Neuronal stem cell (in vitro differentiated cells): ENCODE measurements at regions not wholly inside any gene's neighbourhood (a gene's known extent, or its start where the extent isn't known, plus 50 kb on each side); places are given as distances from the start of the nearest gene placed in this dataset.
"Not testable (repeated sequence)": the region's sequence is repeated elsewhere in the genome, so short reads cannot be mapped to it uniquely, and the experiment has no call there.

ENCODE experiments used
- DNase-seq: peaks from one replicate; pipeline ENCODE4 v3.0.0-alpha.2; 2013; ENCODE audit warnings: low spot score
- H2AFZ ChIP-seq: one replicate; pipeline ENCODE4 v1.6.1; 2013; ENCODE audit warnings: mild to moderate bottlenecking, low read length, inconsistent platforms
- H2AK5ac ChIP-seq: 2 replicates; pipeline ENCODE4 v1.6.1; 2013; ENCODE audit warnings: low read depth, mild to moderate bottlenecking, inconsistent platforms, low read length, moderate library complexity, mixed read lengths
- H2BK120ac ChIP-seq: 2 replicates; pipeline ENCODE4 v1.6.1; 2013; ENCODE audit warnings: low read depth, mild to moderate bottlenecking, inconsistent platforms, low read length, moderate library complexity, mixed read lengths
- H2BK12ac ChIP-seq: one replicate; pipeline ENCODE4 v1.6.1; 2013; ENCODE audit warnings: low read length, inconsistent platforms
- H2BK15ac ChIP-seq: 2 replicates; pipeline ENCODE4 v1.6.1; 2013; ENCODE audit warnings: mild to moderate bottlenecking, low read length, inconsistent platforms, mixed read lengths
- H2BK5ac ChIP-seq: one replicate; pipeline ENCODE4 v1.6.1; 2013; ENCODE audit warnings: inconsistent platforms, mild to moderate bottlenecking, low read length, moderate library complexity
- H3K14ac ChIP-seq: one replicate; pipeline ENCODE4 v1.6.1; 2013; ENCODE audit warnings: low read length, inconsistent platforms
- H3K18ac ChIP-seq: 2 replicates; pipeline ENCODE4 v1.6.1; 2013; ENCODE audit warnings: low read length, inconsistent platforms
- H3K23ac ChIP-seq: 2 replicates; pipeline ENCODE4 v1.6.1; 2013; ENCODE audit warnings: low read depth, mild to moderate bottlenecking, mixed read lengths, low read length, inconsistent platforms; ENCODE audit not compliant: poor library complexity
- H3K27ac ChIP-seq: replicated peaks from 3 replicates; pipeline ENCODE4 v1.5.1; 2013; ENCODE audit warnings: low read length, inconsistent platforms
- H3K27me3 ChIP-seq, 3 experiments: 2 replicates each; pipeline ENCODE4 v1.6.1; 2013; ENCODE audit warnings: low read length in 3 of 3, mild to moderate bottlenecking in 2 of 3, inconsistent platforms in 1 of 3, low read depth in 1 of 3, mixed read lengths in 1 of 3, moderate library complexity in 1 of 3; ENCODE audit not compliant: control insufficient read depth in 3 of 3, insufficient read depth in 3 of 3
- H3K36me3 ChIP-seq, 2 donors: replicated peaks in 1 of 2; 2 replicates each; pipeline ENCODE4 v1.6.1; 2013; ENCODE audit warnings: low read length in 2 of 2; ENCODE audit not compliant: control insufficient read depth in 2 of 2, insufficient read depth in 2 of 2
- H3K4ac ChIP-seq: 2 replicates; pipeline ENCODE4 v1.6.1; 2013; ENCODE audit warnings: inconsistent platforms, mild to moderate bottlenecking, low read length, moderate library complexity
- H3K4me1 ChIP-seq, 2 donors: 1 replicate in 1 of 2; 2 replicates in 1 of 2; pipeline ENCODE4 v1.6.1; 2013; ENCODE audit warnings: low read length in 2 of 2, low read depth in 1 of 2; ENCODE audit not compliant: control insufficient read depth in 2 of 2, insufficient read depth in 1 of 2
- H3K4me2 ChIP-seq: one replicate; pipeline ENCODE4 v1.6.1; 2013; ENCODE audit warnings: mild to moderate bottlenecking, low read length, inconsistent platforms; ENCODE audit not compliant: insufficient read depth, poor library complexity, severe bottlenecking
- H3K4me3 ChIP-seq, 2 donors: 2 replicates each; pipeline ENCODE4 v1.5.1; 2013; ENCODE audit warnings: low read length in 2 of 2, mild to moderate bottlenecking in 2 of 2, inconsistent platforms in 1 of 2, moderate library complexity in 1 of 2
- H3K79me1 ChIP-seq: one replicate; pipeline ENCODE4 v1.6.1; 2013; ENCODE audit warnings: low read depth, mild to moderate bottlenecking, inconsistent platforms, low read length, moderate library complexity
- H3K9ac ChIP-seq: one replicate; pipeline ENCODE4 v1.6.1; 2013; ENCODE audit warnings: mild to moderate bottlenecking, low read depth, low read length, inconsistent platforms; ENCODE audit not compliant: poor library complexity
- H3K9me3 ChIP-seq, 2 donors: replicated peaks in 1 of 2; 2 replicates each; pipeline versions ENCODE3 to v1.6.1; 2013; ENCODE audit warnings: low read length in 2 of 2, mild to moderate bottlenecking in 2 of 2, inconsistent platforms in 1 of 2, low read depth in 1 of 2, mixed read lengths in 1 of 2, moderate library complexity in 1 of 2; ENCODE audit not compliant: control insufficient read depth in 2 of 2, insufficient read depth in 1 of 2
- H4K8ac ChIP-seq: one replicate; pipeline ENCODE4 v1.6.1; 2013; ENCODE audit warnings: low read depth, mild to moderate bottlenecking, inconsistent platforms, low read length, moderate library complexity
- H4K91ac ChIP-seq: one replicate; pipeline ENCODE4 v1.6.1; 2013; ENCODE audit warnings: low read length, low read depth, mild to moderate bottlenecking, inconsistent platforms; ENCODE audit not compliant: poor library complexity
- WGBS, 2 donors: extraction: QIAGEN DNeasy Blood & Tissue Kit; methylation state at CpG; one replicate each; pipeline ENCODE4 v1.1.7; 2013; ENCODE audit warnings: missing lambda C conversion rate in 2 of 2, mixed read lengths in 1 of 2; ENCODE audit not compliant: insufficient read length in 2 of 2, insufficient replicate concordance in 1 of 2; ENCODE audit errors: extremely low coverage in 2 of 2; 5-methylcytosine and 5-hydroxymethylcytosine counted together

DNA sequence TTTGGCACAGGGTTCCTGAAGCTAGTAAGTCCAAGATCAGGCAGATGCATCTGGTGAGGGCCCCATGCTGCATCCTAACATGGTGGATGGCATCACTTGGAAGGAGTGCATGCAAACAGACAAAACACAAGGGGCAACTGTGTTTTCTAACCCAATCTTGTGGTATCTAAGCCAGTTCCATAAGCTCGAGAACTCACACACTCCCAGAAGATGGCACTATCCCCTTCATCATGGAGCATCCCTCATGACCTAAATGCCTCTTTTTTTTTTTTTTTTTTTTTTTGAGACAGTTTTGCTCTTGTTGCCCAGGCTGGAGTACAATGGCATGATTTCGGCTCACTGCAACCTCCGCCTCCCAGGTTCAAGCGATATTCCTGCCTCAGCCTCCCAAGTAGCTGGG, 1763.5 kb downstream of the SLITRK5 start:
- not testable (repeated sequence) for H3K79me1 ChIP-seq, H3K9ac ChIP-seq, H3K4ac ChIP-seq, H2AFZ ChIP-seq, H2BK5ac ChIP-seq, H4K91ac ChIP-seq, H3K4me3 ChIP-seq, H3K27me3 ChIP-seq, H2AK5ac ChIP-seq, H2BK15ac ChIP-seq, H3K4me1 ChIP-seq, H2BK12ac ChIP-seq, H3K14ac ChIP-seq, H3K27ac ChIP-seq, H3K18ac ChIP-seq, H2BK120ac ChIP-seq, H3K36me3 ChIP-seq, H3K4me2 ChIP-seq, H3K23ac ChIP-seq, H4K8ac ChIP-seq, H3K9me3 ChIP-seq
- no CpG with 5 or more reads among the region's 4 CpGs for WGBS, 2 donors
- DNase-seq: peak; percentile 1

DNA sequence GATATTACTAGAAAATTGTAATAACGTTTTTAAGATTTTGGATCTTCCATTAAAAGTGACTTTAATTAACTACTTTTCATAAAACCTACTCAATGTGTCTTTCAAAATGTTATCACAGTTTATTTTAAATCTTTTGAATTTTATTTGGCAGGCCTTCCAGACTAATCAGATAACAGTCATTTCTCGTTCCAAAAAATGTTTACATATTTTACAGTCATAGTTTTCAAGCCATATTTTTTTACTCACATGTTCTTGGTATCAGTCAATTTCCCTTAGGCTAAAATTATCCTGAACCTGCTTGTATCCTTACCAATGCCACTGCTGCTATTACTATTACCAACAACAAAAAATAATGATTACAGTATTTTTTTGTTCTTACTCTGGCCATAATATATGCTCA, 1783.5 kb downstream of the SLITRK5 start:
- Histone ChIP-seq H3K27me3 (no peaks in the 10 kb centered on the region), H3K18ac (no peak overlapping the region), H2AFZ (no peak overlapping the region), H2BK120ac (no peak overlapping the region), H3K27ac (no peak overlapping the region), H4K91ac (no peak overlapping the region), H3K36me3 (no peaks in the 10 kb centered on the region), H2BK5ac (no peak overlapping the region), H2BK12ac (no peak overlapping the region), H3K14ac (no peak overlapping the region), H3K9me3 (no peaks in the 10 kb centered on the region), H2AK5ac (no peak overlapping the region), H3K9ac (no peak overlapping the region), H3K4ac (no peak overlapping the region), H3K4me1 (no peaks in the 10 kb centered on the region), H3K79me1 (no peaks in the 10 kb centered on the region), H3K23ac (no peak overlapping the region), H4K8ac (no peak overlapping the region), H3K4me3 (no peak overlapping the region), H3K4me2 (no peak overlapping the region), H2BK15ac (no peak overlapping the region)
- DNase-seq: no peak
- whole genome bisulfite sequencing, 2 donors: no CpG with 5 or more reads among the region's 2 CpGs

DNA sequence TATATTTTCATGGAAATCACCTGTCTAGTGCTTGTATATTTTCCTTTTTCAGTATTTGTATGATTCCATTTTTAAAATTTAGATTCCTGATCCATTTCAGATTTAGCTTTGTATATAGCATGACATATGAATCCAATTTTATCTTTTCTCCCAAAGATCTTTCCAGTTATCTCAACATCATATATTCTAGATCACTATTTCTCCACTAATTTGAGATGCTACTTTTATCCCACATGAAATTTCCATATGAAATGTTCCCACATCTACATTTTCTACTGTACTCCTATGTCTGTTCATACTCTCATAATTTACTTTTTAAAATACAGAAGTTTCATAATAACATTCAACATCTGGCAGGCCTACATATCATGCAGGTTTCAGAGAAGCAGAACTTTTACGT, 1784.1 kb downstream of the SLITRK5 start:
- WGBS, 2 donors: no CpG with 5 or more reads among the region's 1 CpG
- H3K23ac ChIP-seq: no peak overlapping the region

DNA sequence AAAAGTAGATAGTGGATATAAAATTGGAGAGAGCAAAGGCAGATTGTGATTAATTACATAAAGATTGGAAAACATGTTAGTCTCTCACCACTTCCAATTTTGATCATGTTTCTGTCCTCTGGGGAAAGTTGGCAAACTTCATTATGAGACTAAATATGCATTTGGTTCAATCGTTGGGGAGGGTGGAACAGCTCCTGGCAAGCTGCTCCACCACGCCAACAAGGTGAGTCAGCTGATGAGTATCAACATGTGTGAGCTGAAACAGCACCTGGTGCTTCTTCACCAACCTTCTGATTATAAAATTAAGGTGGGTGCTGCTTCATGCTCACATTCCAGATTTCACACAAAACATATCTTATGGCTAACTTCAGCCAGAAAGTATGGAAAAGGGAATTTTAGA, 1784.6 kb downstream of the SLITRK5 start:
- Histone ChIP-seq H2BK120ac (no peak overlapping the region), H3K4me3 (no peak overlapping the region), H2AK5ac (no peak overlapping the region), H3K9me3 (no peaks in the 10 kb centered on the region), H3K27ac (no peak overlapping the region), H3K18ac (no peak overlapping the region), H3K23ac (no peak overlapping the region), H3K4ac (no peak overlapping the region), H3K9ac (no peak overlapping the region), H4K8ac (no peak overlapping the region), H2BK15ac (no peak overlapping the region), H2BK12ac (no peak overlapping the region), H3K4me2 (no peak overlapping the region), H4K91ac (no peak overlapping the region), H3K36me3 (no peaks in the 10 kb centered on the region), H3K14ac (no peak overlapping the region), H3K79me1 (no peaks in the 10 kb centered on the region), H3K4me1 (no peaks in the 10 kb centered on the region), H2AFZ (no peak overlapping the region), H3K27me3 (no peaks in the 10 kb centered on the region), H2BK5ac (no peak overlapping the region)
- DNase-seq: no peak
- WGBS, 2 donors: no CpG with 5 or more reads among the region's 2 CpGs

More for the DNA sequence above, 1784.1 kb downstream of the SLITRK5 start:
- H3K9me3 ChIP-seq: no peaks in the 10 kb centered on the region
- no peak overlapping the region for H3K18ac ChIP-seq
- no peak overlapping the region for H3K4me2 ChIP-seq
- no peaks in the 10 kb centered on the region for H3K4me1 ChIP-seq
- no peak overlapping the region for H4K8ac ChIP-seq
- H2BK12ac ChIP-seq: no peak overlapping the region
- no peaks in the 10 kb centered on the region for H3K79me1 ChIP-seq
- H3K14ac ChIP-seq: no peak overlapping the region
- no peaks in the 10 kb centered on the region for H3K36me3 ChIP-seq
- no peak overlapping the region for H2AFZ ChIP-seq
- no peak overlapping the region for H3K9ac ChIP-seq
- no peaks in the 10 kb centered on the region for H3K27me3 ChIP-seq
- no peak overlapping the region for H2BK5ac ChIP-seq
- no peak overlapping the region for H2BK15ac ChIP-seq
- no peak overlapping the region for H3K4ac ChIP-seq
- no peak overlapping the region for H3K4me3 ChIP-seq
- no peak overlapping the region for H2BK120ac ChIP-seq
- H2AK5ac ChIP-seq: no peak overlapping the region
- no peak for DNase-seq
- H3K27ac ChIP-seq: no peak overlapping the region
- no peak overlapping the region for H4K91ac ChIP-seq
